Neural cell (in vitro differentiated cells): ENCODE measurements at regions not wholly inside any gene's neighbourhood (a gene's known extent, or its start where the extent isn't known, plus 50 kb on each side); places are given as distances from the start of the nearest gene placed in this dataset.

Source experiments
- H2AFZ ChIP-seq: fragments of 200-600, 300-800 bp; sonication (generic), shearing (Covaris generic); 2 replicates; pipeline ENCODE4 v1.6.0; 2014; ENCODE audit warnings: low read depth, mild to moderate bottlenecking, antibody characterized with exemption, low read length, moderate library complexity
- H3F3A ChIP-seq: fragments of 200-600 bp; shearing (Covaris generic); 2 replicates; pipeline ENCODE4 v1.6.1; 2016; ENCODE audit warnings: mild to moderate bottlenecking, moderate library complexity, mixed read lengths, antibody characterized with exemption, low read length; ENCODE audit not compliant: insufficient read depth, poor library complexity, severe bottlenecking
- H3K27ac ChIP-seq: fragments of 200-600, 300-800 bp; sonication (generic), shearing (Covaris generic); 2 replicates; pipeline ENCODE4 v1.5.1; 2014; ENCODE audit warnings: mild to moderate bottlenecking, low read length, moderate library complexity
- H3K27me3 ChIP-seq: fragments of 300-800, 200-600 bp; sonication (generic), shearing (Covaris generic); 2 replicates; pipeline ENCODE4 v1.6.0; 2014; ENCODE audit warnings: mild to moderate bottlenecking, low read depth, low read length, moderate library complexity; ENCODE audit not compliant: insufficient read depth
- H3K36me3 ChIP-seq: fragments of 300-800, 200-600 bp; sonication (generic), shearing (Covaris generic); 2 replicates; pipeline ENCODE4 v1.5.1; 2014; ENCODE audit warnings: mild to moderate bottlenecking, antibody characterized with exemption, low read length, moderate library complexity; ENCODE audit not compliant: insufficient read depth
- H3K4me2 ChIP-seq: fragments of 300-800, 200-600 bp; sonication (generic), shearing (Covaris generic); 2 replicates; pipeline ENCODE4 v1.6.0; 2014; ENCODE audit warnings: mild to moderate bottlenecking, low read length
- H3K4me3 ChIP-seq: fragments of 300-800, 200-600 bp; sonication (generic), shearing (Covaris generic); 2 replicates; pipeline ENCODE4 v1.5.1; 2014; ENCODE audit warnings: mild to moderate bottlenecking, low read length, moderate library complexity
- H3K79me2 ChIP-seq: fragments of 200-600 bp; shearing (Covaris generic); replicated peaks from 2 replicates; pipeline ENCODE4 v1.6.0; 2014; ENCODE audit warnings: mild to moderate bottlenecking, low read length, moderate library complexity; ENCODE audit not compliant: insufficient read depth
- H3K9ac ChIP-seq: fragments of 300-800, 200-600 bp; sonication (generic), shearing (Covaris generic); 2 replicates; pipeline ENCODE4 v1.6.1; 2016; ENCODE audit warnings: mild to moderate bottlenecking, low read length, mixed read lengths
- H3K9me2 ChIP-seq: fragments of 200-600 bp; shearing (Covaris generic); 2 replicates; pipeline ENCODE4 v1.6.1; 2016; ENCODE audit warnings: mild to moderate bottlenecking, low read length, mixed read lengths; ENCODE audit not compliant: insufficient read depth
- H3K9me3 ChIP-seq: fragments of 200-600, 300-800 bp; sonication (generic), shearing (Covaris generic); 2 replicates; pipeline ENCODE4 v1.6.1; 2016; ENCODE audit warnings: mild to moderate bottlenecking, mixed run types, low read length, moderate library complexity, mixed read lengths
- H4K20me1 ChIP-seq: fragments of 200-600 bp; shearing (Covaris generic); 2 replicates; pipeline ENCODE4 v1.6.1; 2016; ENCODE audit warnings: mild to moderate bottlenecking, mixed run types; ENCODE audit not compliant: insufficient read depth
- CTCF ChIP-seq: fragments of 450-650 bp; IDR thresholded peaks from 2 replicates; pipeline ENCODE4 v1.5.1; 2014; ENCODE audit warnings: antibody characterized with exemption, mild to moderate bottlenecking, moderate library complexity; ENCODE audit not compliant: poor library complexity, severe bottlenecking
- EP300 ChIP-seq: fragments of 450-650 bp; conservative IDR thresholded peaks from 2 replicates; pipeline ENCODE4 v1.6.1; 2014; ENCODE audit warnings: antibody characterized with exemption, mild to moderate bottlenecking, moderate library complexity; ENCODE audit not compliant: poor library complexity, severe bottlenecking
- EZH2 ChIP-seq: fragments of 200-600, 300-800 bp; shearing (Covaris generic), sonication (generic); IDR thresholded peaks from 2 replicates; pipeline ENCODE4 v1.6.1; 2014; ENCODE audit warnings: antibody characterized with exemption, low read length, borderline replicate concordance, mild to moderate bottlenecking; ENCODE audit not compliant: insufficient read depth, poor library complexity, severe bottlenecking
- MXI1 ChIP-seq: fragments of 450-650 bp; conservative IDR thresholded peaks from 2 replicates; pipeline ENCODE4 v1.6.1; 2014; ENCODE audit warnings: antibody characterized with exemption, mild to moderate bottlenecking; ENCODE audit not compliant: poor library complexity, severe bottlenecking
- POLR2AphosphoS5 ChIP-seq: IDR thresholded peaks from 2 replicates; pipeline ENCODE4 v1.6.1; 2012
- RAD21 ChIP-seq: fragments of 450-650 bp; conservative IDR thresholded peaks from 2 replicates; pipeline ENCODE4 v1.6.1; 2014; ENCODE audit warnings: antibody characterized with exemption, mild to moderate bottlenecking, moderate library complexity
- REST ChIP-seq: IDR thresholded peaks from 2 replicates; pipeline ENCODE4 v1.6.1; 2012; ENCODE audit warnings: borderline replicate concordance
- SMC3 ChIP-seq: fragments of 450-650 bp; conservative IDR thresholded peaks from 2 replicates; pipeline ENCODE4 v1.6.1; 2014; ENCODE audit warnings: antibody characterized with exemption, mild to moderate bottlenecking, moderate library complexity; ENCODE audit not compliant: poor library complexity
- TAF1 ChIP-seq: IDR thresholded peaks from 2 replicates; pipeline ENCODE4 v1.6.1; 2012; ENCODE audit warnings: low read depth

- H2AFZ ChIP-seq: no peak overlapping the region
- H3F3A ChIP-seq: no peaks in the 10 kb centered on the region
- H3K9me3 ChIP-seq: no peaks in the 10 kb centered on the region
- no peak overlapping the region for H3K9ac ChIP-seq
- H3K36me3 ChIP-seq: no peaks in the 10 kb centered on the region
- H3K79me2 ChIP-seq: no peaks in the 10 kb centered on the region
- H3K27ac ChIP-seq: no peak overlapping the region
- no peaks in the 10 kb centered on the region for H4K20me1 ChIP-seq
- H3K4me2 ChIP-seq: no peak overlapping the region
- no peak for TF ChIP-seq CTCF
- TF ChIP-seq TAF1: no peak
- TF ChIP-seq RAD21: no peak
- no peak for TF ChIP-seq MXI1
- TF ChIP-seq POLR2AphosphoS5: no peak
- TF ChIP-seq EZH2: no peak
- no peak for TF ChIP-seq EP300
- TF ChIP-seq SMC3: no peak
- TF ChIP-seq REST: no peak
- H3K9me2 ChIP-seq: no peaks in the 10 kb centered on the region
- H3K4me3 ChIP-seq: no peak overlapping the region
- no peaks in the 10 kb centered on the region for H3K27me3 ChIP-seq
Measured at GRCh38 chr1:99554727-99555126, 91.2 kb upstream of the PALMD start.

GRCh38 chr1:99557546-99558202 is 88.2 kb upstream of the PALMD start:
- no peaks in the 10 kb centered on the region for H3K27me3 ChIP-seq
- H3K27ac ChIP-seq: no peak overlapping the region
- H4K20me1 ChIP-seq: no peaks in the 10 kb centered on the region
- no peak overlapping the region for H2AFZ ChIP-seq
- H3K9ac ChIP-seq: no peak overlapping the region
- H3F3A ChIP-seq: no peaks in the 10 kb centered on the region
- H3K4me2 ChIP-seq: no peak overlapping the region
- no peaks in the 10 kb centered on the region for H3K36me3 ChIP-seq
- H3K79me2 ChIP-seq: no peaks in the 10 kb centered on the region
- H3K9me3 ChIP-seq: no peaks in the 10 kb centered on the region
- H3K4me3 ChIP-seq: no peak overlapping the region
- H3K9me2 ChIP-seq: no peaks in the 10 kb centered on the region
- no peak for TF ChIP-seq SMC3
- TF ChIP-seq EZH2: no peak
- TF ChIP-seq EP300: no peak
- no peak for TF ChIP-seq POLR2AphosphoS5
- TF ChIP-seq TAF1: no peak
- TF ChIP-seq RAD21: no peak
- no peak for TF ChIP-seq REST
- no peak for TF ChIP-seq MXI1
- no peak for TF ChIP-seq CTCF
